ENCODE measurements at regions not wholly inside any gene's neighbourhood (a gene's known extent, or its start where the extent isn't known, plus 50 kb on each side); places are given as distances from the start of the nearest gene placed in this dataset.

GRCh38 chr1:184221087-184221486 is 165.7 kb upstream of the C1orf21 start:
- no peak for DNase-seq

DNA sequence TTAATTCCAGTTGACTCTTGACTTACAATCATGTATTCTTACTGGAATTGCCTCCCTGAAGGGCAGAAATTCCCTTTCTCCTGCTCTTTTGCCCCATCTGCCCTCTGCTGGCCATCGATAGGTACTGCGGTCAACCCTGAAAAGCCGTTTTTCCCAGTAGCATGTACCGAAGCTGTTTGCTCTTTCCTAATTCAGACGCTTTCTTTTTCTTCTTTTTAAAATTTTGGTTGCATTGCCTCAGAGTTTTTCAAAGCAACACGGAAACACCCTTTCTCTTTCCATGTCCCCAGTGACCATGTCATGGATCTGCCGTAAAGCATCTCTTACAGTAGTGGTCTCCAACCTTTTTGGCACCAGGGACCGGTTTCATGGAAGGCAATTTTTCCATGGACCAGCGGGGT is 164.2 kb upstream of the C1orf21 start:
- DNase-seq, result peak; percentile 7

GRCh38 chr1:184223216-184223615 is 163.6 kb upstream of the C1orf21 start:
- DNase-seq, result no peak

DNA sequence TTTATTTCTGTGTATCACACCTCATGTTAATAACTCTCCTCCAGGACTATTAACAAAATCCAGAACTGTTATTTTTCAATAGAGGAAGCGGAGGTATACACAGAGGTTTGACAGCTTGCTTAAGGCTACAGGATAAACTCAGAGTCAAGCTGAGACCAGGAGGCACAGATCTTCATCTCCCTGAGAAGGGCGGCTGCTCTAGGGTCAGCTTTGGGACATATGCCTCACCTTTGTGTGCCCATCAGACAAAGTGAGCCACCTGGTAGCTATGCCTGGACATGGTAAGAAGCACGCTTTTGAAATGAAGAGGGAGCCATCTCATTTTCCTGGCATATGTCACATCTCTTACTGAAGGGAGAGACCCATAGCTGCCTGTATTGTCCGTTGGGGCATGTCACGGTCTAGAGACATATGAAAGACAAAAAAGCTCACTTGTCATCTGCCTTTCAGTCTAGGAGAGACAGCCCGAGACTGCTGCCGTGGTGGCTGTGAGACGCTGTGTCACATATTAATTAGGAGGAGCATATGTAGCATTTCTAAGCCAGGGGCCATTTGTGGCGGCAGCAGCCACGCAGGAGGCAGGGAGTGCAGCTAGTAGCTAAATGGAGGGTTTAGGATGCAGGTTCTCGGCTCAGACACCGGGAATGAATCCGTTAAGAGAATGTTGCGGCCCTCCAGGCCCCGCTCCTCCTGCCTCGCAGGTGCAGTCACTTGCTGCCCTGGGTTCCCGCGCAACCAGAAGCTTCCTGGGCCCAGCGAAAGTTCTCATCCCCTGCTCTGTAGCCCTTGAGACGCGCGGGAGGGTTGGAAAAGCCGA is 161.3 kb upstream of the C1orf21 start:
- no peak for DNase-seq

DNA sequence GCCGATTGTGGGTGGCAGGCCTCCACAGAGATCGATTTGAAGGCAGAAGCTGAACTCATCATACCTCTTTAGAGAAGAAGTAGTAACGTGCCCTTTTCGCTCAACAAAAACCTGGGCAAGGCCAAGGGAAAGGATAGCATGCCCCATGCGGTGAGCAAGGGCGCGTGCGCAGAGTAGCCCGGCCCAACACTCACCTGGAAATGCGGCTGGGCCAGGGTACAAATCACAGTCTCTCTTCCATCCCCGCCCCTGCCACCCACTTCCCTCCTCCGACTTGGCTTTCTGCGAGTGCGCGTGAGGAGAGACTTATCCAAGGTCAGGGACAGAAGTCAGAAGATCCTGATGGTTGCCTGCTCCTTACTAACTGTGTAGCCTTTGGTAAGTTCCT is 160.7 kb upstream of the C1orf21 start:
- no peak for DNase-seq

GRCh38 chr1:184228558-184228957 is 158.3 kb upstream of the C1orf21 start:
- no peak for DNase-seq

DNA sequence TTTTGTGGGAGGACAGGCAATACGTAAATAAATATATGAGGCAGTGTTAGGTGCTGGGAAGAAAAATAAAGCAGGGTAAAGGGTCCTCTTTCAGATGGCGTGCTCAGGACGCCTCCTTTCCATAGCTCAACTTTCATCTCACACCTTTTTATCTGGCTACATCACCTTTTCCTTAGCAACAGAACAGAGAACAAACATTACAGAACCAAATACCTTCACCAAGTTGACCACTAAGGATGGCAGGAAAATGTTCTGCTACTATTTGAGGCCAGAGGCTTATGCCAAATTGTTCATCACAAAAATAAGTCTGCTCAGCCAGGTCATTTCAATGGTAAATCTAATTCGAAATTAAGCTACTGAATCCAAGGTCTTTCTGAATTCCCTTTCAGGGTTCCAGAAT is 149.2 kb upstream of the C1orf21 start:
- no peak for DNase-seq

- no peak for DNase-seq
These were observed 145.4 kb upstream of the C1orf21 start for GRCh38 chr1:184241446-184241845.

DNA sequence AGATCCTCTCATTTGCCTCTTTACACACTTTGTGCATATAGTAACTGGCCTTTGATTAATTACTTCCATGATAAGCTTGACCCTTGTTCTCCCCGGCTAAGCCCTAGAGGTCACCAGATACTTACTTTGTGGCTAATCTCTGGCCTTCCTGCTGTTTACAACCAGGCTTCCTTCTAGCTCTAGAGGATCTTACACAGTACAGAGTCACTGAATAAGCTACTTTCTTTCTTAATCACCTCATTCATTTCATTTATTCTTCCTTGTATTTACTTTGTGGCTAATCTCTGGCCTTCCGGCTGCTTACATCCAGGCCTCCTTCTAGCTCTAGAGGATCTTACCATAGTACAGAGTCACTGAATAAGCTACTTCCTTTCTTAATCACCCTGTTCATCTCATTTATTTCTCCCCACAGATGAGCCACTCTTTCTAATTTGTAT is 144.3 kb upstream of the C1orf21 start:
- DNase-seq, result no peak

DNA sequence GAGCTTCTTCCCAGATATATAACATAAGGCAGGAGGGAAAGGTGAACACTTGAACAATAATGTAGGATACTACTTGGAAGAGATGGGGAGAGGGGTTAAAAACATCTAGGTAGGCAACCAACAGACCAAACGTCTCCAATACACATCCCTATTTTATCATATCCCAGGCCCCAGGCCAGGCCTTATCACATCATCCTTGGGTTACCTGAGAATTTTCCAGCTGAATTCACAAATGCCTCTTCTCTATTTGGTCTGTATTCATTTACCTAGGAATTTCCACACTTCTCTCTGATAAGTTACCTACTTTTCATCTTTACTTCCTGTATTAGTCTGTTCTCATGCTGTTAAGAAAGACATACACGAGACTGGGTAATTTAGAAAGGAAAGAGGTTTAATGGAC is 141.9 kb upstream of the C1orf21 start:
- DNase-seq, result no peak

DNA sequence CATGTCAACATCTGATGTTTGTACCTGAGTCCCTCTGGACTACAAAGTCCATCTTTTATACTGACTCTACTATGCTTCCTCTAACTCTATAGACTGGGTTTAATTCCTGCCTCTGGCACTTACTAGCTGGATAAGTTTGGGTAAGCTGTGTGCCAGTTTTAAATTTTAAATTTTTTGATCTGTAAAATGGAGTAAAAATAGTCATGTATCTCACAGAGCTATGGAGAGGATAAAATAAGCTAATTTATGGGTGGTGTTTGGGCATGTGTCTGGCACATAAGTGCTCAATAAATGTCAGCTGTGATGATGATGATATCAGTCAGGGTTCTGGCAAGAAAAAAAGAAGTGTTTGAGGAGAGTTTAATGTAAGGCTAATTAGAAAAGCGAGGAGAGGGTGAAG is 139.2 kb upstream of the C1orf21 start:
- DNase-seq, result no peak

- no peak for DNase-seq
These were observed 132.9 kb upstream of the C1orf21 start for GRCh38 chr1:184253921-184254320.

DNA sequence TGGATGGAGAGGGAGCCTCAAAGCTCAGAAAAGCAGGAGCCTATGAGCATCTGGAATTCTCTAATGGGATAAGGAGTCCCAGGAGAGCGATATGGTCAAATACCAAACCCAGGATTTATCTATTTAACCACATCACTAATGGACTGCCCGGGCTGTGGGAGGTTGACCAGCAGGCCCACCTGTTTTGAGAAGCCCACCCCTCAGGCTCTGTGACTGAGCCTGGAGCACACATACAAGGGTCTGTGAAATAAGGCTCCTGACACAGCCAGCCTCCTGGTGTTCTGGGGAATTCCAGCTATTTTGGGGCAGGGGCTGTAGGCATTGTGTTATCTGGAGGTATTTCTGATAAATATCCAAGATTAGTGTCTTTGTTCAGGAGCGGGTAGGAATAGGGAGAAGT is 132.0 kb upstream of the C1orf21 start:
- no peak for DNase-seq

DNA sequence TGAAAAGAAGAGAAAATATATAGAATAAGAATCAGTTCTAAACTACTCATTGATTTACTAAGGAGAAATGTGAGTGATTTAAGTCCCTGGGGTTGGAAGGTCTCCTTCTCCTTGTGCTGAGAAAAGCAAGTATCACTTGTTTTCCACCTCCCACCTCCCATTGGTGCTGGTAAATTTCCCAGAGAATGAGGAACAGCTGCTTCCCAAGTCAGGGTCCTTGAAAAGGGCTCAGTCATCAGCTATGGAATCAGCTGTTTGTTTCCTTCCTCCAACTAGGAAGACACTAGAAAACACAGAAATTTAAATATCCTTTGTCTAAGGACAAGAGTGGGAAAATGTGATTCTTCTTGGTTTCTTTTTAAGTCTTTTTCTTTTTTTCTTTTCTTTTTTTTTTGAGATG is 131.3 kb upstream of the C1orf21 start:
- DNase-seq, result no peak

DNA sequence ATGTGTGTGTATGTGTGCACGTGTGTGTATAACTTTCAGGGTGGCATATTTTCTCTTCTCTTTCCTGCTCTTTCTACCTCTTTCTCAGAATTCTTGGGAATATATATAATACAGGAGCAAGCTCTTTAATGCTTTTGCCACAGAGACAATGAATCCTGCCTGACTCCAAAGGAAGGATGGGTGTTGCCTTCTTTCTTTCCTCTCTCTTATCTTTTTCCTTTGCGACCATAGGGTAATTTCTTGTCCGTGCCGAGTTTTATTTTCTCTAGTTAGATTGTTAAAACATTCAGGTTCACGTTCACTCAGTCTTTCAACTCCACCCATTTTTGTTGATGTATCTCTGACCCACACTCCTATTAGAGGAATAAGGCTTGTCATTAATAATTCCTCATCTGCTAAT is 129.0 kb upstream of the C1orf21 start:
- DNase-seq, result no peak

DNA sequence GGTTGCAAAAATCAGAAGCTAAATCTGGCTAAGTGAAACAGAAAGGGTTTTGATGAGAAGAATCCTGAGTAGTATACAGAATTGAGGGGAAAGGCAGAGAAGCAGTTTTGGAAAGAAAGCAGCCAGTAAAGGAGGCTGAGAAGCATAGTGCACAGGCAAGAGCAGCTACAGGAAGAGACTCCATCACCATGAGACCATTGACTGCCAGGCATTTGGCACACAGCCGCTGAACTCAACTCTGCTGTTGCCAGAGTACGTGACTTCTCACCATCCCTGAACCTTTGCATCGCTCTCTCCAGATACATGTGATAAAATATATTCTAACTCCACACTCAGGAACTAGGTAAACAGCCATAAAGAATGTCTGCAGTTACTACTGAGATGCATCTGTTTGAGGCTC is 128.3 kb upstream of the C1orf21 start:
- no peak for DNase-seq

GRCh38 chr1:184260382-184260781 is 126.4 kb upstream of the C1orf21 start:
- no peak for DNase-seq

GRCh38 chr1:184262109-184262508 is 124.7 kb upstream of the C1orf21 start:
- DNase-seq, result no peak

DNA sequence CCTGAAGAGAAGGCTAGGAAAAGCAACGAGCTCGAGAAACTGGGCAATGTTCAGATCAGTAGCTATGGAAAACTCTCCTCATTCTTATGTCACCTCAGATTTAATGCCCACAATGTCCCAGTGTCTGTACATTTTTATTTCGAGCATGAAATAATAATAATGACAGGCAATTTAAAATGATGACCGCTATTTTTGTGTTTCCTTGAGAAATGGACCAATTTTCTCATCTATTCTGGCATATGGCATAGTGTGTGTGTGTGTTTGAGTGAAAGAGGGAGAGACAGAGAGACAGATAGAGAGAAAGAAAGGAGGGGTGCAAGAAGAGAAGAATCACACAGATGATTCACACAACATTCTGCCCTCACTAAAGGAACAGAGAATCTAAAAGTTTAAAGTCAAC is 119.1 kb upstream of the C1orf21 start:
- no peak for DNase-seq

DNA sequence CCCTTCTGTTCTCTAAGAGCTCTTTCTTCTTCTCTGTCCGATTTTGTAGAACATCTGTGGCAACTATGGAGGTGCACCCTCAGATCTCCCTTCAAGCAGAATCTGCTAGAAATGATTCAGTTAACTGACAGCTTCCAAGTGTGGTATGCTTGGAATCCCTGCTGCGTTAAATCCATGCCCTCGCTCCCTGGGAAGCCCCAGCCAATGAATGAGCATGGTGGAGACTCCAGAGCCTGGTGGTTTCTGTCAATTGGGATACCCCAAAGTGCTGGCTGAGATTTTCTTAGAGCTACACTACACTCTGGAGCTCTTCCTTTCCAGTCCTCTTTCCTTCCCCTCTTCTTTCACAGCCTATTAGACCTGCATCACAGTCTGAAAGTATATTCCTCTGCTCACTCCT is 116.3 kb upstream of the C1orf21 start:
- no peak for DNase-seq

DNA sequence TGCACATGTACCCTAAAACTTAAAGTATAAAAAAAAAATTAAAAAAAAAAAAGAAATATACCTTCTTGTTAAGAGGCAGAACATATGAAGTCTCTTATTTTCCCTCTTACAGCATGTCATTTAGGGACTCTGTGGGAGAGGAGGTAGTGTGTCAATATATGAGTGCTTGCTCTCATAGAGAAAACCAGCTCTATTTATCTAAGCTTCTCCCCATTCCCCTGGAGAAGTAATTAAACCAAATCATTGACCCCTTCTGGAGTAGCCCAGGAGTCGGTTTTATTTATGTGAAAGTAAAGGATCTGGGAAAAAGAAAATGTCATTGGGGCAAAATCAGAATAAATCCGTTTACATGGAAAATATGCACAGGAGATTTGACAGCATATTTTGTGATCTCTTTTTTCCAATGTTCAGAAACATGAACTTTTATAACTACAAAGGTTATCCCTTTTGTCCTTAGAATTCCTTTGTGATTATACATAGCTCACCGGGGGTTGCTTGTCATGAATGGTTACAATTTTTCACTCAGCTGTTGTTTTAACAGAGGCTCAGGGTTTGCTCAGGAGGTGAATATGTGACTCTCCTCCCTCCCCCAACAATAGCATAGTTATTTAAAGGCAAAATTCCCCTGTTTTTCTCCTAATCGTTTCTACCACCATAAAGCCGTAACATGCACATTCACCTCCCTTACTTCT is 114.5 kb upstream of the C1orf21 start:
- DNase-seq, result no peak

- DNase-seq, result no peak
These were observed 110.4 kb upstream of the C1orf21 start for GRCh38 chr1:184276416-184276815.

GRCh38 chr1:184279911-184280458 is 106.8 kb upstream of the C1orf21 start:
- no peak for DNase-seq

DNA sequence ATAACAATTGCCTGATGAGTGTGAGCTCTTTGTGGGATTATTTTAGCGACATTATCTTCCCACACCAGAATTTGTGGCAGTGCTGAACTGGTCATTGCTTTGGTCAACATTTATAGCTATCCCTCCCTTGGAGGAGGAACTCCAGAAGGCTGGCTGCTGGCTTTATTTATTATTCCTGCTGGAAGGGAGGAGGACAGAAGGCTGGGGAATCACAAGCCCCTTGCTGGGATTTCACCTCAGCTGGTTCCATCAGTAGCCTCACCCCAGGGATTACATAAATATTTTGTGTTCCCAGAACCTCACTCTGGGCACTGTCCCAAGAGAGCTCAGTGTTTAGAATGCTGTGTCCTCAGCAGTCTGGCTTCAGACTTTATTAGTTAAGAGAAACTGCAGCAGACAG is 102.8 kb upstream of the C1orf21 start:
- DNase-seq, result no peak

All from stimulated activated naive CD4-positive, alpha-beta T cell treated with Interleukin-2 at 50 U/mL for 16 hours (primary cell).